Activated B cell treated with CpG ODN at 0.5 μM for 24 hours (primary cell): ENCODE measurements at regions not wholly inside any gene's neighbourhood (a gene's known extent, or its start where the extent isn't known, plus 50 kb on each side); places are given as distances from the start of the nearest gene placed in this dataset.
"Not testable (repeated sequence)": the region's sequence is repeated elsewhere in the genome, so short reads cannot be mapped to it uniquely, and the experiment has no call there.

ENCODE experiments used
- ATAC-seq: fragments of 200-7000 bp; cut with Tn5 transposase; one replicate; pipeline ENCODE4 v1.10.0; 2021; ENCODE audit warnings: low read depth, mild to moderate bottlenecking, moderate library complexity
- CTCF ChIA-PET: fragments of 350-600 bp; sonication (Branson Sonifier 250); formaldehyde crosslinking; loops from one replicate; lab custom pipeline; 2021; ENCODE audit warnings: antibody characterized with exemption; lab: Charles Lee
- POLR2A ChIA-PET: fragments of 350-600 bp; sonication (Branson Sonifier 250); formaldehyde crosslinking; loops from one replicate; lab custom pipeline; 2021; ENCODE audit warnings: antibody characterized with exemption; lab: Charles Lee
- DNase-seq: peaks from one replicate; pipeline ENCODE4 v3.0.0; 2022
- H3K27ac Mint-ChIP-seq: one replicate; pipeline ENCODE4 v1.8.0; 2020; ENCODE audit warnings: mixed read lengths
- H3K27me3 Mint-ChIP-seq: one replicate; pipeline ENCODE4 v1.8.0; 2021; ENCODE audit warnings: mixed read lengths
- H3K36me3 Mint-ChIP-seq: one replicate; pipeline ENCODE4 v1.8.0; 2021; ENCODE audit warnings: low read depth, mixed read lengths
- H3K4me1 Mint-ChIP-seq: one replicate; pipeline ENCODE4 v1.8.0; 2021; ENCODE audit warnings: mixed read lengths
- H3K4me3 Mint-ChIP-seq: one replicate; pipeline ENCODE4 v1.8.0; 2020; ENCODE audit warnings: mild to moderate bottlenecking, mixed read lengths
- H3K9me3 Mint-ChIP-seq: one replicate; pipeline ENCODE4 v1.8.0; 2020; ENCODE audit warnings: mixed read lengths
- intact Hi-C: fragments of 100-400 bp; cut with micrococcal nuclease; formaldehyde crosslinking; loops from one replicate; pipeline ENCODE4 v1.15.1; 2024
- TF ChIP-seq, protein P1 (sequence below): fragments of 200-600 bp; IDR thresholded peaks from one replicate; pipeline ENCODE4 v1.8.0; 2022; ENCODE audit warnings: antibody characterized with exemption, mild to moderate bottlenecking

DNA sequence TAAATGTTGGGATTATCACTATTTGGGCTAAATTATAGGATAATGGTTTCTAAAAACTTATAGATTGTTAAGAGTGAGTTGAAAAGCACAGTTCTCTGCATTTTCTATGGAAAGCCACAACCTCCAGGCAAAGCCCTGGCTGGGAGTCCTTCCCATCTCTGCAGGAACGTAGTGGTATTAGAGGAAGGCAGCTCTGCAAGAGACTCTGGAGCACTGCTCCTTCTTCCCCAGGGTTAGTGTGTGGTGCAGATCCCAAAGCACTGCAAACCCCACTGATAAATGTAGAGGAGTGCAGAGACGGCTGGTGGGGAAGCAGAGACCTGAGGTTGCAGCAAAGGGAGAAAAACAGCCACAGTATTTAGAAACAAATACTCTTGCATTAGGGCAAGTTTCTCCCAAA, 225.3 kb downstream of the TINAG start:
- CTCF ChIA-PET, result no interaction called here
- no peak overlapping the region for H3K27ac Mint-ChIP-seq
- intact Hi-C loops, result no loop called here
- no peak overlapping the region for H3K4me3 Mint-ChIP-seq
- H3K4me1 Mint-ChIP-seq, result no peaks in the 10 kb centered on the region
- POLR2A ChIA-PET, result no interaction called here
- TF ChIP-seq, protein P1, sequence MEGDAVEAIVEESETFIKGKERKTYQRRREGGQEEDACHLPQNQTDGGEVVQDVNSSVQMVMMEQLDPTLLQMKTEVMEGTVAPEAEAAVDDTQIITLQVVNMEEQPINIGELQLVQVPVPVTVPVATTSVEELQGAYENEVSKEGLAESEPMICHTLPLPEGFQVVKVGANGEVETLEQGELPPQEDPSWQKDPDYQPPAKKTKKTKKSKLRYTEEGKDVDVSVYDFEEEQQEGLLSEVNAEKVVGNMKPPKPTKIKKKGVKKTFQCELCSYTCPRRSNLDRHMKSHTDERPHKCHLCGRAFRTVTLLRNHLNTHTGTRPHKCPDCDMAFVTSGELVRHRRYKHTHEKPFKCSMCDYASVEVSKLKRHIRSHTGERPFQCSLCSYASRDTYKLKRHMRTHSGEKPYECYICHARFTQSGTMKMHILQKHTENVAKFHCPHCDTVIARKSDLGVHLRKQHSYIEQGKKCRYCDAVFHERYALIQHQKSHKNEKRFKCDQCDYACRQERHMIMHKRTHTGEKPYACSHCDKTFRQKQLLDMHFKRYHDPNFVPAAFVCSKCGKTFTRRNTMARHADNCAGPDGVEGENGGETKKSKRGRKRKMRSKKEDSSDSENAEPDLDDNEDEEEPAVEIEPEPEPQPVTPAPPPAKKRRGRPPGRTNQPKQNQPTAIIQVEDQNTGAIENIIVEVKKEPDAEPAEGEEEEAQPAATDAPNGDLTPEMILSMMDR, result no peak
- DNase-seq (no peak), ATAC-seq (no peak)
- peaks cover 3% of the 10 kb centered on the region for H3K9me3 Mint-ChIP-seq
- H3K36me3 Mint-ChIP-seq, result no peaks in the 10 kb centered on the region
- no peaks in the 10 kb centered on the region for H3K27me3 Mint-ChIP-seq

DNA sequence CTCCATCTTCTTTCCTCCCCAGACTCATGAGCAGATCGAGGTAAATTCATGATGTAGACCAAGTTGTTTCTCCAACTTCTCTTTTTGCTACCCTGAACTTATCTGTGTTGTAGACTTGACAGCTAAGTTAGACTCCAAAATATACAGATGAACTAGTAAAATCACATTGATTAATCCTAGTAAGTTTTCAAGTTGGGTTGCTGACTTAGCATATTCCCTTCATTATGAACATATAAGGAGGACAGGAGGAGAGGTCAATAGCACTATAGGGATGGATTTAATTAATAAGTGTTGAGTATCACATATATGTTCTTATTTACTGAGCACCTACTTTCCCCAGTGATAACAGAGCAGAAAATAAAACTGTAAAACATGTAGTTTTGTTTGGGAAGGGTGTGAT, 227.3 kb downstream of the TINAG start:
- ATAC-seq (no peak), DNase-seq (no peak)
- TF ChIP-seq, protein P1, result no peak
- intact Hi-C loops, result no loop called here
- Mint-ChIP-seq H3K9me3 (peaks cover 3% of the 10 kb centered on the region), H3K4me1 (no peaks in the 10 kb centered on the region), H3K27ac (no peak overlapping the region), H3K27me3 (no peaks in the 10 kb centered on the region), H3K36me3 (no peaks in the 10 kb centered on the region), H3K4me3 (no peak overlapping the region)
- ChIA-PET CTCF (no interaction called here), POLR2A (no interaction called here)

DNA sequence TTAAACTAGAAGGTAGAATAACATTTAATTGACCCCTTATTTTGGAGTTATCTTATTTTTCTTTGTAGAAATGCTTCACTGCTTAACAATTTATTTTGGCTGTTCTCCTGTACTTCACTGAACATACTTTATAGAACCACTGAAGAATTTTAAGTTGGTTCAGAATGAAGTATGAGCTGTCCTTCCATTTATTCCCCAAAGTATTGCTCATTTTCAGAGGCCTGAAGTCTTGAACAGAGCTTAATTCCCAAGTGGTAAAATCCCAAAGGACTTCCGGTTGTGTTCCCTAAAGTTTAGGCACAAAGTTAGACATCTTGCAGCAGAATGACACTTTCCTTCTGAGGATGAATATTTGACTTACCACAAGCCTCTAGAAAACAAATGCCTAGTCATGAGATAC, 233.3 kb downstream of the TINAG start:
- CTCF ChIA-PET, result no interaction called here
- intact Hi-C loops, result no loop called here
- Mint-ChIP-seq H3K27ac (no peak overlapping the region), H3K27me3 (no peaks in the 10 kb centered on the region), H3K36me3 (no peaks in the 10 kb centered on the region), H3K4me1 (no peaks in the 10 kb centered on the region), H3K4me3 (no peak overlapping the region), H3K9me3 (peaks cover 3% of the 10 kb centered on the region)
- POLR2A ChIA-PET, result no interaction called here
- no peak for ATAC-seq
- TF ChIP-seq, protein P1, result no peak
- no peak for DNase-seq

DNA sequence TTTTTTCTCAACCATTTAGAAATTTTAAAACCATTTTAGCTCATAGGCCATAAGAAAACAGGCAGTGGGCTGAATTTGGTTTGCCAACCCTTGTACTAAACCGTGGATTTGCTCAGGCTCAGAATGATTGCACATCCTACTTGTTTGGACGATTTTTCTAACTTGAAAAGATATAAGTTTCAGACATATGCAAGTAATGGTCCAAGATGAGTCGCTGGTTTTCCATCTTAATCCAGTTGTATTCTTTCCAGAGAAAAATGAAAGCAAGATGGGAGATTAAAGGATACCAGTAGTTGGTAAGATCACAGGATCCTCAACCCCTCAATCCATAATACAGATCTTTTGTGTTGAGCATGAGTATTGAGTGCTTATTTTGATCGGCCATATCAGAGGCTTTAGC, 250.9 kb downstream of the TINAG start:
- TF ChIP-seq, protein P1, result no peak
- H3K27ac Mint-ChIP-seq, result no peak overlapping the region
- H3K4me3 Mint-ChIP-seq, result no peak overlapping the region
- ChIA-PET CTCF (no interaction called here), POLR2A (no interaction called here)
- no peaks in the 10 kb centered on the region for H3K4me1 Mint-ChIP-seq
- peaks cover 14% of the 10 kb centered on the region for H3K9me3 Mint-ChIP-seq
- intact Hi-C loops, result no loop called here
- no peaks in the 10 kb centered on the region for H3K27me3 Mint-ChIP-seq
- ATAC-seq, result no peak
- DNase-seq, result no peak
- no peaks in the 10 kb centered on the region for H3K36me3 Mint-ChIP-seq

DNA sequence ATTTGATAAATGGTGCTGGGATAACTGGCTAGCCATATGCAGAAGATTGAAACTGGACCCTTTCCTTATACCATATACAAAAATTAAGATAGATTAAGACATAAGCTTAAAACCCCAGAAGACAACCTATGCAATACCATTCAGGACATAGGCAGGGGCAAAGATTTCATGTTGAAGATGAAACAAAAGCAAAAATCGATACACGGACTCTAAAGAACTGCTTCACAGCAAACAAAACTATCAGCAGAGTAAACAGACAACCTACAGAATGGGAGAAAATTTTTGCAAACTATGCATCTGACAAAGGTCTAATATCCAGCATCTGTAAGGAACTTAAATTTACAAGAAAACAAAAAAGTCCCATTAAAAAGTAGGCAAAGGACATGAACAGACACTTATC, 255.9 kb downstream of the TINAG start:
- ATAC-seq, CTCF ChIA-PET, H3K27me3 Mint-ChIP-seq, H3K27ac Mint-ChIP-seq, POLR2A ChIA-PET, H3K4me3 Mint-ChIP-seq, H3K36me3 Mint-ChIP-seq, intact Hi-C loops, DNase-seq, H3K4me1 Mint-ChIP-seq: not testable (repeated sequence)
- peaks cover 12% of the 10 kb centered on the region for H3K9me3 Mint-ChIP-seq

DNA sequence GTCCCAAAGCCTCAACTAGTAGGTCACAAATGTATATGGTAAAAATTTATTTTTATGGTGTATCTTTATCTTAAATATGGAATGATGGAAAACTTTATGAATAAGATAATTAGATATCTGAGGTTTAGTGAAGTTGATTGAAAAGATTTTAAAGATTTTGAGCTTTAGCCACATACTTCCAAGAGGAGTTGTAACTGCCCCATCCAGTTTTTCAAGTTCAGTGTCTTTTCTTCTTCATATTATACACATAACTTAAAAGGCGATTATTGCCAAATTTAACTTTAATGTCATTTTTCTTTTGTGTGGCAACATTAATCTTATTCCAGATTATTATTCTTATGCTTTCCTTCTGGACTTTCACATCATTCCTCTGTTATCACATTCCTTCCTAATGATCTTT, 266.4 kb downstream of the TINAG start:
- Mint-ChIP-seq H3K36me3 (no peaks in the 10 kb centered on the region), H3K4me3 (no peak overlapping the region), H3K9me3 (peaks cover 14% of the 10 kb centered on the region), H3K27me3 (no peaks in the 10 kb centered on the region), H3K27ac (no peak overlapping the region), H3K4me1 (no peaks in the 10 kb centered on the region)
- no peak for ATAC-seq
- TF ChIP-seq, protein P1, result no peak
- ChIA-PET CTCF (no interaction called here), POLR2A (no interaction called here)
- DNase-seq, result no peak
- intact Hi-C loops, result no loop called here
